GM23338 (cell line): ENCODE measurements at regions not wholly inside any gene's neighbourhood (a gene's known extent, or its start where the extent isn't known, plus 50 kb on each side); places are given as distances from the start of the nearest gene placed in this dataset.

Experiments
- ATAC-seq: fragments of 200-7000 bp; cut with Tn5 transposase; 3 replicates; pipeline ENCODE4 v1.9.1; 2020
- DNase-seq: peaks from one replicate; pipeline ENCODE4 v3.0.0-alpha.2; 2015; ENCODE audit warnings: low spot score
- H2AFZ ChIP-seq: fragments of 200-600 bp; sonication (generic); 2 replicates; pipeline ENCODE4 v1.8.0; 2016; ENCODE audit warnings: antibody characterized with exemption, mild to moderate bottlenecking, moderate library complexity
- H3F3A ChIP-seq: fragments of 200-600 bp; sonication (generic); replicated peaks from 2 replicates; pipeline ENCODE4 v1.8.0; 2017; ENCODE audit warnings: antibody characterized with exemption, mixed run types, low read depth
- H3K27ac ChIP-seq: fragments of 200-600 bp; sonication (generic); 2 replicates; pipeline ENCODE4 v1.6.1; 2016; ENCODE audit warnings: low read depth
- H3K27me3 ChIP-seq: fragments of 200-600 bp; sonication (generic); 2 replicates; pipeline ENCODE4 v1.8.0; 2016; ENCODE audit warnings: mild to moderate bottlenecking, mixed run types, moderate library complexity; ENCODE audit not compliant: insufficient read depth
- H3K36me3 ChIP-seq: fragments of 200-600 bp; sonication (generic); 2 replicates; pipeline ENCODE4 v1.8.0; 2016; ENCODE audit warnings: mild to moderate bottlenecking; ENCODE audit not compliant: insufficient read depth
- H3K4me1 ChIP-seq: fragments of 200-600 bp; sonication (generic); 2 replicates; pipeline ENCODE4 v1.8.0; 2016; ENCODE audit warnings: mild to moderate bottlenecking, moderate library complexity; ENCODE audit not compliant: insufficient read depth
- H3K4me2 ChIP-seq: fragments of 200-600 bp; sonication (generic); 2 replicates; pipeline ENCODE4 v1.7.1; 2017; ENCODE audit warnings: mixed run types
- H3K4me3 ChIP-seq: fragments of 200-600 bp; sonication (generic); 2 replicates; pipeline ENCODE4 v1.6.1; 2016; ENCODE audit warnings: mixed run types
- H3K79me2 ChIP-seq: fragments of 200-600 bp; sonication (generic); replicated peaks from 2 replicates; pipeline ENCODE4 v1.8.0; 2017; ENCODE audit warnings: mild to moderate bottlenecking; ENCODE audit not compliant: insufficient read depth
- H3K9me2 ChIP-seq: fragments of 200-600 bp; sonication (generic); 2 replicates; pipeline ENCODE4 v1.8.0; 2017; ENCODE audit not compliant: insufficient read depth
- H4K20me1 ChIP-seq: fragments of 200-600 bp; sonication (generic); replicated peaks from 2 replicates; pipeline ENCODE4 v1.8.0; 2017; ENCODE audit warnings: mild to moderate bottlenecking; ENCODE audit not compliant: insufficient read depth
- H3K27ac Mint-ChIP-seq: 2 replicates; pipeline ENCODE4 v1.8.0; 2020; ENCODE audit warnings: inconsistent platforms, mild to moderate bottlenecking, moderate library complexity, mixed read lengths
- H3K27me3 Mint-ChIP-seq: 3 replicates; pipeline ENCODE4 v1.8.0; 2022; ENCODE audit warnings: low read depth, mild to moderate bottlenecking, moderate library complexity, mixed read lengths, inconsistent platforms; ENCODE audit not compliant: insufficient read depth, poor library complexity
- H3K36me3 Mint-ChIP-seq: 3 replicates; pipeline ENCODE4 v1.8.0; 2021; ENCODE audit warnings: low read depth, mild to moderate bottlenecking, inconsistent platforms, moderate library complexity, mixed read lengths
- H3K4me1 Mint-ChIP-seq: 3 replicates; pipeline ENCODE4 v1.8.0; 2020; ENCODE audit warnings: mild to moderate bottlenecking, inconsistent platforms, mixed read lengths
- H3K4me3 Mint-ChIP-seq: 3 replicates; pipeline ENCODE4 v1.8.0; 2021; ENCODE audit warnings: moderate library complexity, mild to moderate bottlenecking, inconsistent platforms, mixed read lengths
- H3K9me3 Mint-ChIP-seq: 3 replicates; pipeline ENCODE4 v1.8.0; 2020; ENCODE audit warnings: moderate library complexity, mild to moderate bottlenecking, inconsistent platforms, mixed read lengths
- CREB1 ChIP-seq: fragments of 250-450 bp; sonication (Bioruptor Pico); IDR thresholded peaks from 2 replicates; pipeline ENCODE4 v1.5.0; 2020; ENCODE audit warnings: low read depth, mild to moderate bottlenecking, moderate library complexity
- EZH2phosphoT487 ChIP-seq: fragments of 200-600 bp; sonication (generic); IDR thresholded peaks from one replicate; pipeline ENCODE4 v1.8.1; 2018; ENCODE audit warnings: antibody characterized with exemption; ENCODE audit not compliant: unreplicated experiment
- JUNB ChIP-seq: IDR thresholded peaks from one replicate; pipeline ENCODE4 v1.6.1; 2016; ENCODE audit warnings: antibody characterized with exemption; ENCODE audit not compliant: unreplicated experiment
- NANOG ChIP-seq: IDR thresholded peaks from 2 replicates; pipeline ENCODE4 v1.6.1; 2016; ENCODE audit warnings: antibody characterized with exemption, borderline replicate concordance
- POLR2AphosphoS5 ChIP-seq: IDR thresholded peaks from 2 replicates; pipeline ENCODE4 v1.6.1; 2016; ENCODE audit warnings: antibody characterized with exemption, low read depth
- ZNF114 ChIP-seq: fragments of 250-450 bp; sonication (Bioruptor Pico); IDR thresholded peaks from 2 replicates; pipeline ENCODE4 v1.5.0; 2020; ENCODE audit warnings: mild to moderate bottlenecking, moderate library complexity
- ZNF331 ChIP-seq: fragments of 250-450 bp; sonication (Bioruptor Pico); IDR thresholded peaks from 2 replicates; pipeline ENCODE4 v1.5.0; 2020; ENCODE audit warnings: low read depth, mild to moderate bottlenecking, moderate library complexity
- TF ChIP-seq, protein P1 (sequence below): IDR thresholded peaks from one replicate; pipeline ENCODE4 v1.6.1; 2018; ENCODE audit warnings: antibody characterized with exemption; ENCODE audit not compliant: unreplicated experiment
- TF ChIP-seq, protein P2 (sequence below): fragments of 250-450 bp; sonication (Bioruptor Pico); IDR thresholded peaks from 2 replicates; pipeline ENCODE4 v1.5.0; 2020; ENCODE audit warnings: mild to moderate bottlenecking, moderate library complexity

DNA sequence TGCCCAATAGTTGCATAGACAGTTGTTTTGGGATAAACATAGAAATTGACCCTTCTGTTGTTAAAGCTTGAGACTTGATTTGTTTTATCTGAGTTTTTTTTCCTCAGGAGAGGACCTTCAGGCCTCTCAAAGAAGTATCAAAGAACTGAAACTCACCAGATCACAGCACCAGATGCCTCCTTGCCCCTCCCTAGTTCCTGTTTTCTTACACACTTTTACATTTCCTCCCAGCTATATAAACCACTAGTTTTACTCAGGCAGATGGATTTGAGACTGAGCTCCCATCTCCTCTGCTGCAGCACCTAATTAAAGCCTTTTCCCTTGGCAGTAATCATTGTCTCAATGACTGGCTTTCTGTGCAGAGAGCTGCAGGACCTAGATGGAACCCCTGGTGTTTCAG lies 150.6 kb upstream of the NRG3 start:
- no peak overlapping the region for H3K27ac ChIP-seq
- ATAC-seq (no peak), DNase-seq (no peak)
- H3K36me3 ChIP-seq = no peaks in the 10 kb centered on the region
- peaks cover 20% of the 10 kb centered on the region for H3K4me1 Mint-ChIP-seq
- H3K27me3 Mint-ChIP-seq = peaks cover 2% of the 10 kb centered on the region
- no peak overlapping the region for H3K4me2 ChIP-seq
- H3F3A ChIP-seq = no peaks in the 10 kb centered on the region
- no peaks in the 10 kb centered on the region for H3K27me3 ChIP-seq
- H3K4me3 Mint-ChIP-seq = no peak overlapping the region
- H3K27ac Mint-ChIP-seq = no peak overlapping the region
- no peaks in the 10 kb centered on the region for H3K9me2 ChIP-seq
- TF ChIP-seq, protein P1, sequence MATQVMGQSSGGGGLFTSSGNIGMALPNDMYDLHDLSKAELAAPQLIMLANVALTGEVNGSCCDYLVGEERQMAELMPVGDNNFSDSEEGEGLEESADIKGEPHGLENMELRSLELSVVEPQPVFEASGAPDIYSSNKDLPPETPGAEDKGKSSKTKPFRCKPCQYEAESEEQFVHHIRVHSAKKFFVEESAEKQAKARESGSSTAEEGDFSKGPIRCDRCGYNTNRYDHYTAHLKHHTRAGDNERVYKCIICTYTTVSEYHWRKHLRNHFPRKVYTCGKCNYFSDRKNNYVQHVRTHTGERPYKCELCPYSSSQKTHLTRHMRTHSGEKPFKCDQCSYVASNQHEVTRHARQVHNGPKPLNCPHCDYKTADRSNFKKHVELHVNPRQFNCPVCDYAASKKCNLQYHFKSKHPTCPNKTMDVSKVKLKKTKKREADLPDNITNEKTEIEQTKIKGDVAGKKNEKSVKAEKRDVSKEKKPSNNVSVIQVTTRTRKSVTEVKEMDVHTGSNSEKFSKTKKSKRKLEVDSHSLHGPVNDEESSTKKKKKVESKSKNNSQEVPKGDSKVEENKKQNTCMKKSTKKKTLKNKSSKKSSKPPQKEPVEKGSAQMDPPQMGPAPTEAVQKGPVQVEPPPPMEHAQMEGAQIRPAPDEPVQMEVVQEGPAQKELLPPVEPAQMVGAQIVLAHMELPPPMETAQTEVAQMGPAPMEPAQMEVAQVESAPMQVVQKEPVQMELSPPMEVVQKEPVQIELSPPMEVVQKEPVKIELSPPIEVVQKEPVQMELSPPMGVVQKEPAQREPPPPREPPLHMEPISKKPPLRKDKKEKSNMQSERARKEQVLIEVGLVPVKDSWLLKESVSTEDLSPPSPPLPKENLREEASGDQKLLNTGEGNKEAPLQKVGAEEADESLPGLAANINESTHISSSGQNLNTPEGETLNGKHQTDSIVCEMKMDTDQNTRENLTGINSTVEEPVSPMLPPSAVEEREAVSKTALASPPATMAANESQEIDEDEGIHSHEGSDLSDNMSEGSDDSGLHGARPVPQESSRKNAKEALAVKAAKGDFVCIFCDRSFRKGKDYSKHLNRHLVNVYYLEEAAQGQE = no peak
- TF ChIP-seq EZH2phosphoT487 (no peak), JUNB (no peak), ZNF331 (no peak), POLR2AphosphoS5 (no peak), ZNF114 (CRISPR knock-in tag) (no peak), CREB1 (CRISPR knock-in tag) (no peak), NANOG (no peak)
- TF ChIP-seq, protein P2, sequence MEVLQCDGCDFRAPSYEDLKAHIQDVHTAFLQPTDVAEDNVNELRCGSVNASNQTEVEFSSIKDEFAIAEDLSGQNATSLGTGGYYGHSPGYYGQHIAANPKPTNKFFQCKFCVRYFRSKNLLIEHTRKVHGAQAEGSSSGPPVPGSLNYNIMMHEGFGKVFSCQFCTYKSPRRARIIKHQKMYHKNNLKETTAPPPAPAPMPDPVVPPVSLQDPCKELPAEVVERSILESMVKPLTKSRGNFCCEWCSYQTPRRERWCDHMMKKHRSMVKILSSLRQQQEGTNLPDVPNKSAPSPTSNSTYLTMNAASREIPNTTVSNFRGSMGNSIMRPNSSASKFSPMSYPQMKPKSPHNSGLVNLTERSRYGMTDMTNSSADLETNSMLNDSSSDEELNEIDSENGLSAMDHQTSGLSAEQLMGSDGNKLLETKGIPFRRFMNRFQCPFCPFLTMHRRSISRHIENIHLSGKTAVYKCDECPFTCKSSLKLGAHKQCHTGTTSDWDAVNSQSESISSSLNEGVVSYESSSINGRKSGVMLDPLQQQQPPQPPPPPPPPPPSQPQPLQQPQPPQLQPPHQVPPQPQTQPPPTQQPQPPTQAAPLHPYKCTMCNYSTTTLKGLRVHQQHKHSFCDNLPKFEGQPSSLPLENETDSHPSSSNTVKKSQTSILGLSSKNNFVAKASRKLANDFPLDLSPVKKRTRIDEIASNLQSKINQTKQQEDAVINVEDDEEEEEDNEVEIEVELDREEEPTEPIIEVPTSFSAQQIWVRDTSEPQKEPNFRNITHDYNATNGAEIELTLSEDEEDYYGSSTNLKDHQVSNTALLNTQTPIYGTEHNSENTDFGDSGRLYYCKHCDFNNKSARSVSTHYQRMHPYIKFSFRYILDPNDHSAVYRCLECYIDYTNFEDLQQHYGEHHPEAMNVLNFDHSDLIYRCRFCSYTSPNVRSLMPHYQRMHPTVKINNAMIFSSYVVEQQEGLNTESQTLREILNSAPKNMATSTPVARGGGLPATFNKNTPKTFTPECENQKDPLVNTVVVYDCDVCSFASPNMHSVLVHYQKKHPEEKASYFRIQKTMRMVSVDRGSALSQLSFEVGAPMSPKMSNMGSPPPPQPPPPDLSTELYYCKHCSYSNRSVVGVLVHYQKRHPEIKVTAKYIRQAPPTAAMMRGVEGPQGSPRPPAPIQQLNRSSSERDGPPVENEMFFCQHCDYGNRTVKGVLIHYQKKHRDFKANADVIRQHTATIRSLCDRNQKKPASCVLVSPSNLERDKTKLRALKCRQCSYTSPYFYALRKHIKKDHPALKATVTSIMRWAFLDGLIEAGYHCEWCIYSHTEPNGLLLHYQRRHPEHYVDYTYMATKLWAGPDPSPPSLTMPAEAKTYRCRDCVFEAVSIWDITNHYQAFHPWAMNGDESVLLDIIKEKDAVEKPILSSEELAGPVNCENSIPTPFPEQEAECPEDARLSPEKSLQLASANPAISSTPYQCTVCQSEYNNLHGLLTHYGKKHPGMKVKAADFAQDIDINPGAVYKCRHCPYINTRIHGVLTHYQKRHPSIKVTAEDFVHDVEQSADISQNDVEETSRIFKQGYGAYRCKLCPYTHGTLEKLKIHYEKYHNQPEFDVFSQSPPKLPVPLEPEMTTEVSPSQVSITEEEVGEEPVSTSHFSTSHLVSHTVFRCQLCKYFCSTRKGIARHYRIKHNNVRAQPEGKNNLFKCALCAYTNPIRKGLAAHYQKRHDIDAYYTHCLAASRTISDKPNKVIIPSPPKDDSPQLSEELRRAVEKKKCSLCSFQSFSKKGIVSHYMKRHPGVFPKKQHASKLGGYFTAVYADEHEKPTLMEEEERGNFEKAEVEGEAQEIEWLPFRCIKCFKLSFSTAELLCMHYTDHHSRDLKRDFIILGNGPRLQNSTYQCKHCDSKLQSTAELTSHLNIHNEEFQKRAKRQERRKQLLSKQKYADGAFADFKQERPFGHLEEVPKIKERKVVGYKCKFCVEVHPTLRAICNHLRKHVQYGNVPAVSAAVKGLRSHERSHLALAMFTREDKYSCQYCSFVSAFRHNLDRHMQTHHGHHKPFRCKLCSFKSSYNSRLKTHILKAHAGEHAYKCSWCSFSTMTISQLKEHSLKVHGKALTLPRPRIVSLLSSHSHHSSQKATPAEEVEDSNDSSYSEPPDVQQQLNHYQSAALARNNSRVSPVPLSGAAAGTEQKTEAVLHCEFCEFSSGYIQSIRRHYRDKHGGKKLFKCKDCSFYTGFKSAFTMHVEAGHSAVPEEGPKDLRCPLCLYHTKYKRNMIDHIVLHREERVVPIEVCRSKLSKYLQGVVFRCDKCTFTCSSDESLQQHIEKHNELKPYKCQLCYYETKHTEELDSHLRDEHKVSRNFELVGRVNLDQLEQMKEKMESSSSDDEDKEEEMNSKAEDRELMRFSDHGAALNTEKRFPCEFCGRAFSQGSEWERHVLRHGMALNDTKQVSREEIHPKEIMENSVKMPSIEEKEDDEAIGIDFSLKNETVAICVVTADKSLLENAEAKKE (CRISPR knock-in tag) = no peak
- H3K4me3 ChIP-seq = no peak overlapping the region
- peaks cover 13% of the 10 kb centered on the region; the same call in 2 of the 3 replicates for H3K36me3 Mint-ChIP-seq
- H2AFZ ChIP-seq = no peak overlapping the region
- no peaks in the 10 kb centered on the region for H3K79me2 ChIP-seq
- H4K20me1 ChIP-seq = no peaks in the 10 kb centered on the region
- H3K9me3 Mint-ChIP-seq = peaks cover 21% of the 10 kb centered on the region
- peaks cover 15% of the 10 kb centered on the region; the same call in 1 of the 2 replicates for H3K4me1 ChIP-seq
